ENCODE measurements at regions not wholly inside any gene's neighbourhood (a gene's known extent, or its start where the extent isn't known, plus 50 kb on each side); places are given as distances from the start of the nearest gene placed in this dataset.

- no peak for TF ChIP-seq CTCF (IDR thresholded peaks at IDR 0.05; ENCODE audit: low read depth, low read length, poor library complexity, severe bottlenecking)
- TF ChIP-seq EZH2phosphoT487 (IDR thresholded peaks at IDR 0.05; ENCODE audit: borderline replicate concordance, low read length): no peak
These were observed 1020.1 kb downstream of the TBC1D22A start for GRCh38 chr22:47782328-47783075.
